ENCODE measurements at regions not wholly inside any gene's neighbourhood (a gene's known extent, or its start where the extent isn't known, plus 50 kb on each side); places are given as distances from the start of the nearest gene placed in this dataset.
"Not testable (repeated sequence)": the region's sequence is repeated elsewhere in the genome, so short reads cannot be mapped to it uniquely, and the experiment has no call there.

DNA sequence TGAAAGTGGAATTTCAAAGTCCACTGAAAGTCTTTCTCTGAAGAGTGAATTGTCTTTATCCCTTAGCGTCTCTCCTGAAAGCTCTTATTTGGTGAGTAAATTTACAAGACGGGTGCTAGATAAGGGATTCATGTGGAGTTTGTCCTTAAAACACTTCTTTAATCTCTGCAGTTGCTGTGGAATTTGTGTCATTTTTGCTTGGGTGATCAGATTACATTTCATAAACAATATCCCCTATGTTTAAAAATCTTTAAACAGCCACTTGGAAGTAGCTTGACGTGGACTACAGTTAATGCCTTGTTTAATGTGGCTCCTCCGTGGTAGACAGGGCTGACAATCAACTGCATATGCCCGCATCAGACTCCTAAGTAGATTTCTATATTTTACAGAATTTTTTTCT is 175.4 kb upstream of the ZNF217 start:
- no peak overlapping the region for H3K27ac Mint-ChIP-seq
- ChIA-PET CTCF (ENCODE audit: partially characterized antibody) (interaction anchor here (1.2 kb wide), 1 partner anchor 13 kb away, joined by 4 read pairs; no protein-coding TSS in a partner anchor), POLR2A (ENCODE audit: partially characterized antibody) (interaction anchor here (0.9 kb wide), 1 partner anchor 97 kb away, joined by 3 read pairs; no protein-coding TSS in a partner anchor)

DNA sequence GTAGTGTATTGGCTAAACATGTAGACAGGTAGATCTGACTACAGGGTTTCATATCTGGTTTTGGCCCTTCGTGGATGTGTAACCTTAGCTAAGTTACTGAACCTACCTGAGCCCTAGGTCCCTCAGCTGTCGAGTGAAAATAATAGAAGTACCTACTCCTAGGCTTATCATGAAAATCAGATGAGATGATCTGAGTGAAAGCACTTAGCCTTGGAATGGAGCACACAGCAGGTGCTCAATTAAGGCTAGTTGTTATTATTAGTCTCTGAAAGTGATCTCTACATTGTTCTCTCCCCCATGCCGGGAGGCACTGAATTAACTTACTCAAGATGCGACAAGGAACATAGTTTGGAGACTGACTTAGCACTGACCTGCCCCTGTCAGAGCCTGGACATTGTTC is 174.7 kb upstream of the ZNF217 start:
- Histone ChIP-seq H3K27me3 (ENCODE audit: insufficient read depth, low read length) (no peaks in the 10 kb centered on the region), H3K36me3 (ENCODE audit: insufficient read depth, low read length) (no peaks in the 10 kb centered on the region), H3K27ac (ENCODE audit: low read depth, low read length) (no peak overlapping the region), H3K4me1 (ENCODE audit: insufficient read depth, low read length) (no peaks in the 10 kb centered on the region), H3K4me3 (ENCODE audit: low read length in 2 of 2) (no peak overlapping the region), H3K9me3 (ENCODE audit: control insufficient read depth in 1 of 2, low read length in 2 of 2) (no peaks in the 10 kb centered on the region)
- H3K4me1 Mint-ChIP-seq = peaks cover 0 to 8% (median 3%) of the 10 kb centered on the region in 4 donors
- H3K36me3 Mint-ChIP-seq = no peaks in the 10 kb centered on the region
- no peak overlapping the region for H3K27ac Mint-ChIP-seq
- no peaks in the 10 kb centered on the region for H3K27me3 Mint-ChIP-seq
- DNase-seq = no peak
- peaks cover 0 to 1% (median 0%) of the 10 kb centered on the region in 8 donors for H3K9me3 Mint-ChIP-seq
- ChIA-PET POLR2A (ENCODE audit: partially characterized antibody) (interaction anchor here (0.9 kb wide), 1 partner anchor 98 kb away, joined by 3 read pairs; no protein-coding TSS in a partner anchor), CTCF (ENCODE audit: partially characterized antibody) (interaction anchor here (0.7 to 1.2 kb wide), 2 partner anchors 12 to 148 kb away, joined by 3 to 4 read pairs; no protein-coding TSS in a partner anchor)
- no peak overlapping the region for H3K4me3 Mint-ChIP-seq
- intact Hi-C loops (cut with micrococcal nuclease) = no loop called here

More for the DNA sequence above, 175.4 kb upstream of the ZNF217 start:
- no peaks in the 10 kb centered on the region for H3K4me1 ChIP-seq (ENCODE audit: insufficient read depth, low read length)
- no peaks in the 10 kb centered on the region for H3K9me3 ChIP-seq (ENCODE audit: control insufficient read depth in 1 of 2, low read length in 2 of 2)
- no peak for DNase-seq
- no peaks in the 10 kb centered on the region for H3K27me3 ChIP-seq (ENCODE audit: insufficient read depth, low read length)
- Mint-ChIP-seq H3K27me3 (no peaks in the 10 kb centered on the region), H3K4me3 (no peak overlapping the region), H3K36me3 (no peaks in the 10 kb centered on the region), H3K9me3 (no peaks in the 10 kb centered on the region), H3K4me1 (peaks cover 0 to 4% (median 3%) of the 10 kb centered on the region in 4 donors)
- intact Hi-C loops (cut with micrococcal nuclease) = no loop called here
- H3K27ac ChIP-seq (ENCODE audit: low read depth, low read length) = no peak overlapping the region
- no peak overlapping the region for H3K4me3 ChIP-seq (ENCODE audit: low read length in 2 of 2)
- no peaks in the 10 kb centered on the region for H3K36me3 ChIP-seq (ENCODE audit: insufficient read depth, low read length)

DNA sequence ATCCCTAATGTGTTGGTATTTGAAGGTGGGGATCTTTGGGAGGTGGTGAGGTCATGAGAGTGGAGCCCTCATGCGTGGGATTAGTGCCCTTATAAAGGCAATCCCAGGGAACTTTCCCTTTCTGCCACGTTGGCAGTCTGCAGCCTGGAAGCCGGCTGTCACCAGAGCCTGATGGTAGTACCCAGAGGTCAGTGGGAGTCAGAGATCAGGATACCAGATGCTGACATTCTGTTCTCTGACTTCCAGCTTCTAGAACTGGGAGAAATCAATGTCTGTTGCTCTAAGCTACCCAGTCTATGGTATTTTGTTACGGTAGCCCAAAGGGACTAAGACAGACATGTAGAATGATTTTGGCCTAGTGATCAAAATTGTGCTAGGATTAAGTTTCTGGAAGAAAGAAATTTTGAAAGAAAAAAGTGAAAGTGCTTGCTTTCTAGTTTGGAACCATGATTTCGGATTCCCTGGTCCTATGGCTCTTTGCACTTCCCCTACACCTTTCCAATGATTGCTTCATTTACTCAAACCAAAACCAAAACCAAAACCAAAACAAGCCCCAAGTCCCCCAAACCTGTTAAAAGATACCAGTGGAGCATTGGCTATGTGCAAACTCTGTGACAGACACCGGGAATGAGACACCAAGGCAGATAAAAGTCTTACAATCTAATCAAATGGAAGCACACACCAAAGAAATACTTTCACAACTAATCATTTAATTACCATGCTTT is 173.7 kb upstream of the ZNF217 start:
- H3K36me3 ChIP-seq (ENCODE audit: insufficient read depth, low read length) = no peaks in the 10 kb centered on the region
- H3K27ac Mint-ChIP-seq = no peak overlapping the region
- no peaks in the 10 kb centered on the region for H3K27me3 ChIP-seq (ENCODE audit: insufficient read depth, low read length)
- no peaks in the 10 kb centered on the region for H3K4me1 ChIP-seq (ENCODE audit: insufficient read depth, low read length)
- H3K27ac ChIP-seq (ENCODE audit: low read depth, low read length) = no peak overlapping the region
- ChIA-PET POLR2A (ENCODE audit: partially characterized antibody) (no interaction called here), CTCF (ENCODE audit: partially characterized antibody) (interaction anchor here (1.1 to 1.6 kb wide), 2 partner anchors 10 to 13 kb away, joined by 3 to 4 read pairs; no protein-coding TSS in a partner anchor)
- no peaks in the 10 kb centered on the region for H3K9me3 ChIP-seq (ENCODE audit: control insufficient read depth in 1 of 2, low read length in 2 of 2)
- no peak overlapping the region for H3K4me3 ChIP-seq (ENCODE audit: low read length in 2 of 2)
- no peaks in the 10 kb centered on the region for H3K27me3 Mint-ChIP-seq
- H3K4me3 Mint-ChIP-seq = no peak overlapping the region
- peaks cover 0 to 9% (median 3%) of the 10 kb centered on the region in 4 donors for H3K4me1 Mint-ChIP-seq
- no peak for DNase-seq
- intact Hi-C loops (cut with micrococcal nuclease) = no loop called here
- H3K9me3 Mint-ChIP-seq = peaks cover 0 to 1% (median 0%) of the 10 kb centered on the region in 8 donors
- H3K36me3 Mint-ChIP-seq = no peaks in the 10 kb centered on the region

DNA sequence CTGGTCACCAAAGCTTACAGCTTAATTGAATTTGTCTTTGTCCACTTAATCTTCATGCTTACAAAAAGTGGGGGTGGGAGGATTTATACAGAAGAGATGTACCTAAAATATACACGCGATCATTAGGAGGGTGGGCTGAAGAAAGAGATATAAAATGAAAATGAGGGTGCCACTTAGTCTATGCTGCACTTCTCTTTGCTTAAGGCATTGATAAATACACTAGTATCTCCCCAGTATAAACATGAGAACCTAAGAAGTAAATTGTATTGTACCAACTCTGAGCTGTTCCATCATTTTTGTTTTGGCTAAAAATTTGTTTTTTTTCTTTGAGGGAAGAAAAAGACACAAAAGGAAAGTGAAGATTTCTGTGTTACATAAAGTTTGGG is 170.8 kb upstream of the ZNF217 start:
- intact Hi-C loops (cut with micrococcal nuclease) = no loop called here
- no peaks in the 10 kb centered on the region for H3K9me3 ChIP-seq (ENCODE audit: control insufficient read depth in 1 of 2, low read length in 2 of 2)
- H3K27ac Mint-ChIP-seq = peak overlapping the region in 1 of 7 donors; percentile 23
- H3K27me3 Mint-ChIP-seq = no peaks in the 10 kb centered on the region
- H3K9me3 Mint-ChIP-seq = peaks cover 0 to 1% (median 0%) of the 10 kb centered on the region in 8 donors
- peaks cover 0 to 9% (median 3%) of the 10 kb centered on the region in 4 donors for H3K4me1 Mint-ChIP-seq
- H3K27me3 ChIP-seq (ENCODE audit: insufficient read depth, low read length) = no peaks in the 10 kb centered on the region
- no peak for DNase-seq
- no peaks in the 10 kb centered on the region for H3K36me3 ChIP-seq (ENCODE audit: insufficient read depth, low read length)
- ChIA-PET CTCF (ENCODE audit: partially characterized antibody) (interaction anchor here (0.7 kb wide), 1 partner anchor 74 kb away, joined by 3 read pairs; no protein-coding TSS in a partner anchor), POLR2A (ENCODE audit: partially characterized antibody) (interaction anchor here (0.6 to 1.1 kb wide), 2 partner anchors 8 to 13 kb away, joined by 3 to 4 read pairs; no protein-coding TSS in a partner anchor)
- H3K27ac ChIP-seq (ENCODE audit: low read depth, low read length) = no peak overlapping the region
- H3K36me3 Mint-ChIP-seq = no peaks in the 10 kb centered on the region
- no peak overlapping the region for H3K4me3 Mint-ChIP-seq
- no peaks in the 10 kb centered on the region for H3K4me1 ChIP-seq (ENCODE audit: insufficient read depth, low read length)
- no peak overlapping the region for H3K4me3 ChIP-seq (ENCODE audit: low read length in 2 of 2)

DNA sequence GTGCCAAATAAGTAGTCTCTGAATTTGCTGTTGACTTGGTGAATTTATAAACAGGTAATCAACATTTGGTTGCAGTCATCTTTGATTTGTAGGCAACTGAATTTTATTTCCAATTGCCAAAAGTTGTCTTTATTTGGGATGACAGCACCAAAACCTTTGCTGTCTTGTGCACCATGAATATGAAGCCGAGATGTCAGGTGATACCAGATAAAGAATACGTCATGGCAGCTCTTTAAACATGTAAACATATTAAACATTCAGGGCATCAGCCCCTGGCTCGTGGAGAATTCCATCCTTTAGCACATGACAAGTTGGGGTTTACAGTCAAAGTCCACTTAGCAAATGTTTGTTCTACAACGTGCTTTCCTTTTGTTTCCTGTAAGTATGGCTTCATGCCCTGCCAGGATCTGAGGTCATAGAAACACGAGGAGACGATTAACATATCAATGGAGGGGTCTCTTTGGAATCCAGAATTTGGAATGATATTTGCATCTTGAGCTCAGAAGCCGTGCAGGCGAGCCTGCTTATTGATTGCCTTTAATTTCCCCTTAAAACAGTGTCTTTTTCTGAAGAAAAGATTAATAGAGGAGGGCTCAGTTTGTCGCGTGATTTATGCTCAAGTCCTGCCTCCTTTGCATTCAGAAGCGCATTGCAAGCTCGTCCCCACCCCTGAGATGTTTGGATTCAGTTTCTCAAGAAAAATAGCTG is 170.2 kb upstream of the ZNF217 start:
- Histone ChIP-seq H3K4me1 (ENCODE audit: insufficient read depth, low read length) (no peaks in the 10 kb centered on the region), H3K27me3 (ENCODE audit: insufficient read depth, low read length) (no peaks in the 10 kb centered on the region), H3K36me3 (ENCODE audit: insufficient read depth, low read length) (no peaks in the 10 kb centered on the region), H3K9me3 (ENCODE audit: control insufficient read depth in 1 of 2, low read length in 2 of 2) (no peaks in the 10 kb centered on the region), H3K27ac (ENCODE audit: low read depth, low read length) (no peak overlapping the region), H3K4me3 (ENCODE audit: low read length in 2 of 2) (no peak overlapping the region)
- Mint-ChIP-seq H3K4me3 (no peak overlapping the region), H3K4me1 (peaks cover 0 to 9% (median 3%) of the 10 kb centered on the region in 4 donors), H3K9me3 (peaks cover 0 to 1% (median 0%) of the 10 kb centered on the region in 8 donors), H3K27me3 (no peaks in the 10 kb centered on the region), H3K36me3 (no peaks in the 10 kb centered on the region), H3K27ac (no peak overlapping the region)
- ChIA-PET POLR2A (ENCODE audit: partially characterized antibody) (interaction anchor here (0.6 to 1.1 kb wide), 2 partner anchors 7 to 12 kb away, joined by 3 to 4 read pairs; no protein-coding TSS in a partner anchor), CTCF (ENCODE audit: partially characterized antibody) (interaction anchor here (0.7 kb wide), 1 partner anchor 73 kb away, joined by 3 read pairs; no protein-coding TSS in a partner anchor)
- intact Hi-C loops (cut with micrococcal nuclease) = no loop called here
- DNase-seq = no peak

DNA sequence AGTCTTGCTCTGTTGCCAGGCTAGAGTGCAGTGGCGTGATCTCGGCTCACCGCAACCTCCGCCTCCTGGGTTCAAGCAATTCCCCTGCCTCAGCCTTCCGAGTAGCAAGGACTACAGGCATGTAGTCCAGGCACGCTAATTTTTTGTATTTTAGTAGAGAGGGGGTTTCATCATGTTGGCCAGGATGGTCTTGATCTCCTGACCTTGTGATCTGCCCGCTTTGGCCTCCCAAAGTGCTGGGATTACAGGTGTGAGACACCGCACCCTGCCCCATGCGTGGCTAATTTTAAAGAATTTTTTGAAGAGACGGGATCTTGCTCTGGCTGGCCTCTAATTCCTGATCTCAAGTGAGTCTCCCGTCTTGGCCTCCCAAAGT is 168.8 kb upstream of the ZNF217 start:
- intact Hi-C loops (cut with micrococcal nuclease) = not testable (repeated sequence)

DNA sequence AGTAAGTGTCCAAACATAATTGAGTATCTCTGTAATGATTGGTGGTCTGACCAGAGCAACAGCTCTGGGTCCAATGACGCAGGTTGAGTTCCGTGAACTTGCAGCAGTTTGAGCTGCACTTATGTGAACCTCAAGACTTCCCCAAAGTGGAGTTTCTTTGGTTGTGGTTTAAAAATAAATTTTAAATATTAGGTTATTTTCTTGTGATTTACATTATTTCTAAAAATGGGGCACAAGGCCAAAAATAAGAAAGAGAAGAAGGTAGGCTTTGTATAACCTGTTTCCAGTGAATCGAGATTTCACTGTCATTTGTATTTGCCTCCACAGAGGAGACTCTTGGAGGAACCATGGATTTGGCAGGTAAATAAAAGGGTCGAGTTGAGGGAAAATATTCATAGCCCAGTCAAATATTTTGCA is 166.4 kb upstream of the ZNF217 start:
- no peaks in the 10 kb centered on the region for H3K27me3 Mint-ChIP-seq
- no peak overlapping the region for H3K27ac ChIP-seq (ENCODE audit: low read depth, low read length)
- no peaks in the 10 kb centered on the region for H3K9me3 ChIP-seq (ENCODE audit: control insufficient read depth in 1 of 2, low read length in 2 of 2)
- no peak overlapping the region for H3K4me3 Mint-ChIP-seq
- peaks cover 18% of the 10 kb centered on the region for H3K4me1 ChIP-seq (ENCODE audit: insufficient read depth, low read length)
- H3K9me3 Mint-ChIP-seq = peaks cover 0 to 1% (median 0%) of the 10 kb centered on the region in 8 donors
- intact Hi-C loops (cut with micrococcal nuclease) = no loop called here
- H3K4me3 ChIP-seq (ENCODE audit: low read length in 2 of 2) = no peak overlapping the region
- H3K27me3 ChIP-seq (ENCODE audit: insufficient read depth, low read length) = no peaks in the 10 kb centered on the region
- no peak overlapping the region for H3K27ac Mint-ChIP-seq
- H3K36me3 Mint-ChIP-seq = no peaks in the 10 kb centered on the region
- POLR2A ChIA-PET (ENCODE audit: partially characterized antibody) = no interaction called here
- H3K36me3 ChIP-seq (ENCODE audit: insufficient read depth, low read length) = no peaks in the 10 kb centered on the region
- CTCF ChIA-PET (ENCODE audit: partially characterized antibody) = no interaction called here
- DNase-seq = no peak
- H3K4me1 Mint-ChIP-seq = peaks cover 6 to 24% (median 11%) of the 10 kb centered on the region in 4 donors

More for the DNA sequence above, 168.8 kb upstream of the ZNF217 start:
- H3K27ac ChIP-seq (ENCODE audit: low read depth, low read length); DNase-seq; H3K27me3 ChIP-seq (ENCODE audit: insufficient read depth, low read length); H3K4me3 Mint-ChIP-seq; H3K36me3 ChIP-seq (ENCODE audit: insufficient read depth, low read length); H3K4me1 Mint-ChIP-seq; H3K4me3 ChIP-seq (ENCODE audit: low read length in 2 of 2); H3K9me3 ChIP-seq (ENCODE audit: control insufficient read depth in 1 of 2, low read length in 2 of 2); POLR2A ChIA-PET (ENCODE audit: partially characterized antibody); H3K27me3 Mint-ChIP-seq; H3K4me1 ChIP-seq (ENCODE audit: insufficient read depth, low read length); H3K36me3 Mint-ChIP-seq; CTCF ChIA-PET (ENCODE audit: partially characterized antibody); H3K9me3 Mint-ChIP-seq: not testable (repeated sequence)
- peak overlapping the region in 1 of 7 donors; percentile 60 for H3K27ac Mint-ChIP-seq
